Spleen (tissue), 11 donors: ENCODE measurements at regions not wholly inside any gene's neighbourhood (a gene's known extent, or its start where the extent isn't known, plus 50 kb on each side); places are given as distances from the start of the nearest gene placed in this dataset.

Experiments
- DNase-seq: peaks from one replicate; pipeline ENCODE4 v3.0.0-alpha.2; 2020
- H3K27ac ChIP-seq, 8 donors: fragments of 200-600 bp; sonication (generic) in 7 of 8; 1 replicate in 4 of 8; 2 replicates in 4 of 8; pipeline versions ENCODE4 v1.5.0 to v1.8.0; 2016 to 2021; ENCODE audit warnings: inconsistent platforms in 4 of 8, mild to moderate bottlenecking in 4 of 8, moderate library complexity in 1 of 8
- H3K27me3 ChIP-seq, 7 donors: fragments of 200-600 bp; sonication (generic) in 6 of 7; replicated peaks in 1 of 7; 1 replicate in 4 of 7; 2 replicates in 3 of 7; pipeline versions ENCODE4 v1.5.0 to v1.8.0; 2016 to 2021; ENCODE audit warnings: inconsistent platforms in 3 of 7, mild to moderate bottlenecking in 1 of 7
- H3K36me3 ChIP-seq, 6 donors: fragments of 200-600 bp; sonication (generic) in 5 of 6; 1 replicate in 4 of 6; 2 replicates in 2 of 6; pipeline versions ENCODE4 v1.5.0 to v1.8.0; 2016 to 2021; ENCODE audit warnings: inconsistent platforms in 2 of 6
- H3K4me1 ChIP-seq, 6 donors: fragments of 200-600 bp; sonication (generic) in 5 of 6; 1 replicate in 3 of 6; 2 replicates in 3 of 6; pipeline versions ENCODE4 v1.5.0 to v1.8.0; 2016 to 2021; ENCODE audit warnings: inconsistent platforms in 3 of 6
- H3K4me3 ChIP-seq, 8 donors: fragments of 200-600 bp; sonication (generic) in 7 of 8; 1 replicate in 4 of 8; 2 replicates in 4 of 8; pipeline versions ENCODE4 v1.5.0 to v1.8.0; 2016 to 2021; ENCODE audit warnings: inconsistent platforms in 4 of 8, mild to moderate bottlenecking in 4 of 8, moderate library complexity in 2 of 8
- H3K9me3 ChIP-seq, 8 donors: fragments of 200-600 bp; sonication (generic) in 7 of 8; 1 replicate in 4 of 8; 2 replicates in 4 of 8; pipeline versions ENCODE4 v1.5.0 to v1.8.0; 2016 to 2021; ENCODE audit warnings: inconsistent platforms in 4 of 8
- CTCF ChIP-seq, 11 experiments: fragments of 200-600 bp in 7 of 11; fragments of 450-650 bp in 4 of 11; sonication (generic) in 4 of 11; IDR thresholded peaks in 8 of 11; conservative IDR thresholded peaks in 3 of 11; 1 replicate in 7 of 11; 2 replicates in 4 of 11; pipeline versions ENCODE4 v1.4.0 to v1.8.0; 2016 to 2021; ENCODE audit warnings: antibody characterized with exemption in 11 of 11, inconsistent platforms in 4 of 11, mild to moderate bottlenecking in 1 of 11
- POLR2A ChIP-seq, 3 donors: fragments of 450-650 bp; IDR thresholded peaks; one replicate each; pipeline ENCODE4 v1.5.1; 2017; ENCODE audit warnings: antibody characterized with exemption in 3 of 3, mild to moderate bottlenecking in 1 of 3
- POLR2AphosphoS5 ChIP-seq, 3 donors: sonication (generic); formaldehyde crosslinking; IDR thresholded peaks; one replicate each; pipeline ENCODE4 v1.5.1; 2017; ENCODE audit warnings: antibody characterized with exemption in 3 of 3
- WGBS, 5 donors: extraction: QIAGEN DNeasy Blood & Tissue Kit in 3 of 5; methylation state at CpG; one replicate each; pipeline versions ENCODE4 v1.1.5 to v1.1.7; 2013 to 2018; 5-methylcytosine and 5-hydroxymethylcytosine counted together
- intact Hi-C: fragments of 100-400 bp; cut with DNase I; formaldehyde crosslinking; loops from one replicate; pipeline ENCODE4 v1.15.0; 2023; ENCODE audit warnings: low total_unique reads
- donor health status: healthy with polysubstance abuse.
- donor health status: DM: no; HTN: no; CAD: no; lungs with moderate emphysema.
- donor health status: DM: no; HTN: no; CAD: no.
- donor health status: Bipolar disorder and iron deficiency.
- donor health status: healthy.
- donor health status: DM: no; HTN: no; CAD: no.
- donor health status: DM: yes; HTN: yes; CAD: no.

- intact Hi-C loops, result no loop called here
Observed at GRCh38 chr16:86252596-86252995, 257.7 kb upstream of the FOXF1 start.

GRCh38 chr16:86255966-86256365 is 254.4 kb upstream of the FOXF1 start:
- no peak for TF ChIP-seq POLR2AphosphoS5 (IDR thresholded peaks at IDR 0.05)
- TF ChIP-seq POLR2A (IDR thresholded peaks at IDR 0.05), result no peak
- no peak for TF ChIP-seq CTCF (IDR thresholded peaks at IDR 0.05 in 8 of 11, conservative IDR thresholded peaks at IDR 0.05 in 3 of 11)
- no peaks in the 10 kb centered on the region for H3K4me1 ChIP-seq
- H3K4me3 ChIP-seq, result no peak overlapping the region
- intact Hi-C loops, result no loop called here
- DNase-seq, result no peak
- no peaks in the 10 kb centered on the region for H3K36me3 ChIP-seq
- peaks cover 0 to 54% (median 0%) of the 10 kb centered on the region in 7 donors for H3K27me3 ChIP-seq
- H3K27ac ChIP-seq, result no peak overlapping the region
- H3K9me3 ChIP-seq, result peaks cover 0 to 24% (median 18%) of the 10 kb centered on the region in 8 donors

More at GRCh38 chr16:86252596-86252995, 257.7 kb upstream of the FOXF1 start:
- TF ChIP-seq POLR2A (IDR thresholded peaks at IDR 0.05), result no peak
- TF ChIP-seq CTCF (IDR thresholded peaks at IDR 0.05 in 8 of 11, conservative IDR thresholded peaks at IDR 0.05 in 3 of 11), result peak in 1 of 11 experiments; percentile 15
- Histone ChIP-seq H3K27me3 (peaks cover 0 to 21% (median 0%) of the 10 kb centered on the region in 7 donors), H3K4me3 (no peak overlapping the region), H3K27ac (no peak overlapping the region), H3K9me3 (peaks cover 0 to 24% (median 18%) of the 10 kb centered on the region in 8 donors), H3K4me1 (no peaks in the 10 kb centered on the region), H3K36me3 (no peaks in the 10 kb centered on the region)
- WGBS, 5 donors, result 35 to 43% (median 40%) methylated on average over 6 of the region's 6 CpGs
- peak; percentile 52 for DNase-seq

GRCh38 chr16:86256995-86257394 is 253.3 kb upstream of the FOXF1 start:
- intact Hi-C loops, result no loop called here
- peaks cover 0 to 57% (median 0%) of the 10 kb centered on the region in 7 donors for H3K27me3 ChIP-seq
- TF ChIP-seq CTCF (IDR thresholded peaks at IDR 0.05 in 8 of 11, conservative IDR thresholded peaks at IDR 0.05 in 3 of 11) (no peak), POLR2AphosphoS5 (IDR thresholded peaks at IDR 0.05) (no peak), POLR2A (IDR thresholded peaks at IDR 0.05) (no peak)
- 83 to 92% (median 88%) methylated on average over 3 of the region's 3 CpGs for WGBS, 5 donors
- no peaks in the 10 kb centered on the region for H3K4me1 ChIP-seq
- peaks cover 0 to 26% (median 19%) of the 10 kb centered on the region in 8 donors for H3K9me3 ChIP-seq
- H3K36me3 ChIP-seq, result no peaks in the 10 kb centered on the region
- DNase-seq, result no peak
- no peak overlapping the region for H3K27ac ChIP-seq
- no peak overlapping the region for H3K4me3 ChIP-seq

- no peak overlapping the region for H3K4me3 ChIP-seq
- WGBS, 5 donors, result 73 to 90% (median 79%) methylated on average over 5 of the region's 5 CpGs
Observed at GRCh38 chr16:86257546-86257945, 252.8 kb upstream of the FOXF1 start.

More at GRCh38 chr16:86257546-86257945, 252.8 kb upstream of the FOXF1 start:
- TF ChIP-seq POLR2A (IDR thresholded peaks at IDR 0.05), result no peak
- no peak for TF ChIP-seq POLR2AphosphoS5 (IDR thresholded peaks at IDR 0.05)
- no peak for TF ChIP-seq CTCF (IDR thresholded peaks at IDR 0.05 in 8 of 11, conservative IDR thresholded peaks at IDR 0.05 in 3 of 11)
- Histone ChIP-seq H3K27me3 (peaks cover 0 to 57% (median 0%) of the 10 kb centered on the region in 7 donors), H3K4me1 (no peaks in the 10 kb centered on the region), H3K9me3 (peaks cover 0 to 26% (median 19%) of the 10 kb centered on the region in 8 donors), H3K27ac (no peak overlapping the region), H3K36me3 (no peaks in the 10 kb centered on the region)
- intact Hi-C loops, result no loop called here
- no peak for DNase-seq
